ENCODE measurements at regions not wholly inside any gene's neighbourhood (a gene's known extent, or its start where the extent isn't known, plus 50 kb on each side); places are given as distances from the start of the nearest gene placed in this dataset.

- TF ChIP-seq, protein P1, sequence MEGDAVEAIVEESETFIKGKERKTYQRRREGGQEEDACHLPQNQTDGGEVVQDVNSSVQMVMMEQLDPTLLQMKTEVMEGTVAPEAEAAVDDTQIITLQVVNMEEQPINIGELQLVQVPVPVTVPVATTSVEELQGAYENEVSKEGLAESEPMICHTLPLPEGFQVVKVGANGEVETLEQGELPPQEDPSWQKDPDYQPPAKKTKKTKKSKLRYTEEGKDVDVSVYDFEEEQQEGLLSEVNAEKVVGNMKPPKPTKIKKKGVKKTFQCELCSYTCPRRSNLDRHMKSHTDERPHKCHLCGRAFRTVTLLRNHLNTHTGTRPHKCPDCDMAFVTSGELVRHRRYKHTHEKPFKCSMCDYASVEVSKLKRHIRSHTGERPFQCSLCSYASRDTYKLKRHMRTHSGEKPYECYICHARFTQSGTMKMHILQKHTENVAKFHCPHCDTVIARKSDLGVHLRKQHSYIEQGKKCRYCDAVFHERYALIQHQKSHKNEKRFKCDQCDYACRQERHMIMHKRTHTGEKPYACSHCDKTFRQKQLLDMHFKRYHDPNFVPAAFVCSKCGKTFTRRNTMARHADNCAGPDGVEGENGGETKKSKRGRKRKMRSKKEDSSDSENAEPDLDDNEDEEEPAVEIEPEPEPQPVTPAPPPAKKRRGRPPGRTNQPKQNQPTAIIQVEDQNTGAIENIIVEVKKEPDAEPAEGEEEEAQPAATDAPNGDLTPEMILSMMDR (conservative IDR thresholded peaks at IDR 0.05; ENCODE audit: low read length) = no peak
- TF ChIP-seq EZH2phosphoT487 (IDR thresholded peaks at IDR 0.05; ENCODE audit: borderline replicate concordance) = no peak
These were observed 214.7 kb upstream of the NR4A3 start for GRCh38 chr9:99606957-99607356.
